Transverse colon (tissue), 3 donors: ENCODE measurements at regions not wholly inside any gene's neighbourhood (a gene's known extent, or its start where the extent isn't known, plus 50 kb on each side); places are given as distances from the start of the nearest gene placed in this dataset.

Experiments used
- CTCF ChIP-seq, 5 experiments: fragments of 200-600 bp in 3 of 5; fragments of 450-650 bp in 2 of 5; sonication (generic) in 3 of 5; IDR thresholded peaks; 1 replicate in 2 of 5; 2 replicates in 3 of 5; pipeline ENCODE4 v1.5.1; 2016 to 2017; ENCODE audit warnings: antibody characterized with exemption in 5 of 5, inconsistent platforms in 3 of 5, mild to moderate bottlenecking in 2 of 5, moderate library complexity in 1 of 5
- EP300 ChIP-seq: sonication (generic); formaldehyde crosslinking; IDR thresholded peaks from one replicate; pipeline ENCODE4 v1.6.1; 2017; ENCODE audit warnings: antibody characterized with exemption, low read depth
- POLR2A ChIP-seq: fragments of 450-650 bp; IDR thresholded peaks from one replicate; pipeline ENCODE4 v1.6.1; 2016; ENCODE audit warnings: antibody characterized with exemption, mild to moderate bottlenecking, moderate library complexity

GRCh38 chr1:60715970-60716369 is 366.4 kb upstream of the NFIA start:
- TF ChIP-seq POLR2A (no peak), EP300 (no peak), CTCF (IDR thresholded peaks at IDR 0.05) (no peak)
